IMR-90 (cell line): ENCODE measurements at regions not wholly inside any gene's neighbourhood (a gene's known extent, or its start where the extent isn't known, plus 50 kb on each side); places are given as distances from the start of the nearest gene placed in this dataset.
"Not testable (repeated sequence)": the region's sequence is repeated elsewhere in the genome, so short reads cannot be mapped to it uniquely, and the experiment has no call there.

Experiments used
- ATAC-seq: fragments of 200-7000 bp; cut with Tn5 transposase; 2 replicates; pipeline ENCODE4 v1.9.1; 2020; ENCODE audit warnings: low read depth, mild to moderate bottlenecking, moderate library complexity
- BruUV-seq: library from RNA; stranded (reverse); fragments of 400-500 nt; replicated peaks from 2 replicates; lab custom pipeline; 2021; lab: Mats Ljungman, UMichigan
- CTCF ChIA-PET: fragments of 300-600 bp; formaldehyde crosslinking; extraction: SDS; loops from one replicate; lab custom pipeline; 2021; ENCODE audit warnings: antibody characterized with exemption; lab: Yijun Ruan, JAX
- POLR2A ChIA-PET: fragments of 300-600 bp; sonication (Branson Sonifier 250); formaldehyde crosslinking; loops from one replicate; lab custom pipeline; 2022; ENCODE audit warnings: antibody characterized with exemption; ENCODE audit not compliant: unreplicated experiment; lab: Charles Lee
- DNase-seq: peaks from one replicate; pipeline ENCODE4 v3.0.0; 2013
- H2AFZ ChIP-seq: replicated peaks from 2 replicates; pipeline ENCODE3; 2013; ENCODE audit warnings: low read length, mild to moderate bottlenecking; ENCODE audit not compliant: poor library complexity
- H2AK5ac ChIP-seq: 2 replicates; pipeline ENCODE4 v1.6.1; 2013; ENCODE audit warnings: low read depth, low read length, inconsistent platforms
- H2AK9ac ChIP-seq: replicated peaks from 2 replicates; pipeline ENCODE3; 2013; ENCODE audit warnings: mild to moderate bottlenecking, low read depth, low read length, moderate library complexity; ENCODE audit not compliant: poor library complexity
- H2BK120ac ChIP-seq: 2 replicates; pipeline ENCODE4 v1.6.1; 2013; ENCODE audit warnings: low read depth, low read length, inconsistent platforms
- H2BK15ac ChIP-seq: 3 replicates; pipeline ENCODE4 v1.6.1; 2013; ENCODE audit warnings: low read depth, low read length, inconsistent platforms
- H2BK20ac ChIP-seq: 2 replicates; pipeline ENCODE4 v1.6.1; 2013; ENCODE audit warnings: low read depth, mild to moderate bottlenecking, inconsistent platforms, low read length, moderate library complexity
- H2BK5ac ChIP-seq: 2 replicates; pipeline ENCODE4 v1.6.1; 2013; ENCODE audit warnings: mild to moderate bottlenecking, low read depth, low read length, inconsistent platforms; ENCODE audit not compliant: poor library complexity, severe bottlenecking
- H3K14ac ChIP-seq: replicated peaks from 2 replicates; pipeline ENCODE4 v1.6.1; 2013; ENCODE audit warnings: low read depth, low read length, inconsistent platforms
- H3K18ac ChIP-seq: 2 replicates; pipeline ENCODE4 v1.6.1; 2013; ENCODE audit warnings: low read depth, low read length, control low read depth
- H3K23ac ChIP-seq: 2 replicates; pipeline ENCODE4 v1.6.1; 2013; ENCODE audit warnings: low read depth, low read length, inconsistent platforms
- H3K27ac ChIP-seq: 2 replicates; pipeline ENCODE4 v1.5.1; 2013; ENCODE audit warnings: mild to moderate bottlenecking, control low read depth, low read length; ENCODE audit not compliant: insufficient read depth
- H3K27me3 ChIP-seq: 2 replicates; pipeline ENCODE4 v1.6.1; 2013; ENCODE audit warnings: low read length; ENCODE audit not compliant: control insufficient read depth, insufficient read depth
- H3K36me3 ChIP-seq: 2 replicates; pipeline ENCODE4 v1.6.1; 2013; ENCODE audit warnings: low read length, mixed read lengths; ENCODE audit not compliant: control insufficient read depth, insufficient read depth
- H3K4ac ChIP-seq: 2 replicates; pipeline ENCODE4 v1.6.1; 2013; ENCODE audit warnings: low read depth, low read length, inconsistent platforms
- H3K4me1 ChIP-seq: 2 replicates; pipeline ENCODE4 v1.6.1; 2013; ENCODE audit warnings: low read length, mixed read lengths; ENCODE audit not compliant: control insufficient read depth, insufficient read depth
- H3K4me2 ChIP-seq: 2 replicates; pipeline ENCODE4 v1.6.1; 2013; ENCODE audit warnings: low read depth, mild to moderate bottlenecking, control low read depth, low read length, moderate library complexity
- H3K4me3 ChIP-seq: 2 replicates; pipeline ENCODE4 v1.5.1; 2013; ENCODE audit warnings: low read depth, mild to moderate bottlenecking, control low read depth, low read length, moderate library complexity; ENCODE audit not compliant: insufficient read depth
- H3K56ac ChIP-seq: 2 replicates; pipeline ENCODE4 v1.6.1; 2013; ENCODE audit warnings: low read length, inconsistent platforms; ENCODE audit not compliant: insufficient read depth; ENCODE audit errors: extremely low read depth
- H3K79me1 ChIP-seq, 2 experiments: 2 replicates each; pipeline ENCODE4 v1.6.1; 2013; ENCODE audit warnings: low read length in 2 of 2, inconsistent platforms in 1 of 2, low read depth in 1 of 2
- H3K9ac ChIP-seq: 2 replicates; pipeline ENCODE4 v1.6.1; 2013; ENCODE audit warnings: low read depth, low read length, control low read depth
- H3K9me1 ChIP-seq: 2 replicates; pipeline ENCODE4 v1.6.1; 2013; ENCODE audit warnings: low read length, inconsistent platforms; ENCODE audit not compliant: insufficient read depth
- H3K9me3 ChIP-seq: 2 replicates; pipeline ENCODE4 v1.6.1; 2013; ENCODE audit warnings: low read length; ENCODE audit not compliant: control insufficient read depth, insufficient read depth
- H4K20me1 ChIP-seq: 2 replicates; pipeline ENCODE4 v1.6.1; 2013; ENCODE audit warnings: low read length, inconsistent platforms; ENCODE audit not compliant: insufficient read depth
- H4K5ac ChIP-seq: 2 replicates; pipeline ENCODE4 v1.6.1; 2013; ENCODE audit warnings: mild to moderate bottlenecking, low read depth, low read length, control low read depth
- H4K8ac ChIP-seq, 2 experiments: 2 replicates each; pipeline ENCODE4 v1.6.1; 2013; ENCODE audit warnings: low read depth in 2 of 2, low read length in 2 of 2, control low read depth in 1 of 2, inconsistent platforms in 1 of 2
- H4K91ac ChIP-seq: 2 replicates; pipeline ENCODE4 v1.6.1; 2013; ENCODE audit warnings: low read depth, low read length, inconsistent platforms; ENCODE audit not compliant: insufficient read depth
- WGBS, 2 experiments: methylation state at CpG; one replicate each; pipeline versions ENCODE4 v1.1.5 to v1.1.7; 2013; ENCODE audit warnings: missing lambda C conversion rate in 2 of 2; ENCODE audit not compliant: insufficient read length in 1 of 2; ENCODE audit errors: extremely low coverage in 2 of 2; 5-methylcytosine and 5-hydroxymethylcytosine counted together
- dilution Hi-C: fragments of 300-500 bp; cut with HindIII; formaldehyde crosslinking; loops from one replicate; pipeline ENCODE4 v1.14.3; 2018; ENCODE audit warnings: low sequenced_read_pairs; ENCODE audit not compliant: unreplicated experiment
- in situ Hi-C: fragments of 300-500 bp; cut with MboI; formaldehyde crosslinking; loops from 3 replicates; pipeline ENCODE4 v1.14.3; 2019; ENCODE audit warnings: low sequenced_read_pairs, inconsistent platforms, mixed read lengths
- intact Hi-C: fragments of 100-400 bp; cut with micrococcal nuclease; formaldehyde crosslinking; loops from 2 replicates; pipeline ENCODE4 v1.10.0; 2022

DNA sequence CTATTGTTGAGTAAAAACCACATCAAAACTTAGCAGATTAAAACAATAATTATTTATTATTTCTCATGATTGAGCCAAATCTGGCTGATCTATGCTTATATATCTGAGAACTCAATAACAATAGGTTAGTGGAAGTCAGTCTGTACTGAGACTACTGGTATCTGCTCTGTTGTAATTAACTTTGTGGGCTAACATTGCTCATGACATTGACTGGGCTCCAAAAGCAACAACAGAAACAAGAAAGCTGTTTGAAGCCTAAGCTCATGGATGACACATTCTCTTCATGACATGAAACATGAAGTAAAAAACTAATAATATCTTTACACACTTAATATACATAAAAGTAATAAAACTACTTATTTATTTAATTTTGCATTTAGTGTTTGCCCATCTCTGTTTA, 649.3 kb downstream of the PRIM2 start:
- H3K27me3 ChIP-seq, H4K91ac ChIP-seq, POLR2A ChIA-PET, H3K9ac ChIP-seq, intact Hi-C loops, ATAC-seq, H2AK5ac ChIP-seq, H3K56ac ChIP-seq, H3K4ac ChIP-seq, H3K36me3 ChIP-seq, H2AFZ ChIP-seq, H4K8ac ChIP-seq, H3K14ac ChIP-seq, H3K9me3 ChIP-seq, CTCF ChIA-PET, H3K27ac ChIP-seq, H3K4me3 ChIP-seq, H2BK20ac ChIP-seq, H3K18ac ChIP-seq, BruUV-seq, H3K4me2 ChIP-seq, H2BK15ac ChIP-seq, H2BK5ac ChIP-seq, in situ Hi-C loops, H3K4me1 ChIP-seq, H3K9me1 ChIP-seq, dilution Hi-C loops, H4K5ac ChIP-seq, H3K79me1 ChIP-seq, H4K20me1 ChIP-seq, H2BK120ac ChIP-seq, H3K23ac ChIP-seq, H2AK9ac ChIP-seq: not testable (repeated sequence)
- peak; percentile 4 for DNase-seq

DNA sequence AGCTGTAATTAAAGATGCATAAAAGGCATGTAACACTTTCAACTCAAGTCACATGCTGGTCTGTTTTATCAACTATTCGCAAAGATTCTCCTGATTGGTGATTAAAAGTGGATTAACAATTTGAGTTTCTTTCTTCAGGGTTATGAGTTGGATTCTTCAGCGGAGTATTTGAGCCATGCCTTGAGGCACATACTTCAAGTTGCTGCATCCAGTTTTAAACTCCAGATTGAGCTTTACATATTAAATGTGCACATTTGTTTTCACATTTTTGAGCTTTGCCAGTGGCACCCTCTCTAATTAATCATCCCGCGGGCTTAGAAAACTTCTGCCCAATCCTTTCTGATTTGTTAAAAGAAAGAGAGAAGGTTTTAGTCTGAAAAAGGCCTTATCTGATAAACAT, 654.5 kb downstream of the PRIM2 start:
- POLR2A ChIA-PET, H2BK120ac ChIP-seq, H4K20me1 ChIP-seq, H2AFZ ChIP-seq, H3K27ac ChIP-seq, H4K5ac ChIP-seq, H3K14ac ChIP-seq, H3K9ac ChIP-seq, H3K56ac ChIP-seq, H2BK5ac ChIP-seq, H2AK5ac ChIP-seq, H4K91ac ChIP-seq, BruUV-seq, intact Hi-C loops, H2BK15ac ChIP-seq, H3K23ac ChIP-seq, H3K79me1 ChIP-seq, H3K4me1 ChIP-seq, dilution Hi-C loops, H2BK20ac ChIP-seq, H3K9me1 ChIP-seq, CTCF ChIA-PET, DNase-seq, H3K18ac ChIP-seq, H3K4me2 ChIP-seq, H3K4ac ChIP-seq, H2AK9ac ChIP-seq, H3K9me3 ChIP-seq, H3K36me3 ChIP-seq, ATAC-seq, H4K8ac ChIP-seq, in situ Hi-C loops, H3K4me3 ChIP-seq, H3K27me3 ChIP-seq: not testable (repeated sequence)
- no CpG with 5 or more reads among the region's 4 CpGs for WGBS, 2 experiments
